OCI-LY3 (cell line): ENCODE measurements at regions not wholly inside any gene's neighbourhood (a gene's known extent, or its start where the extent isn't known, plus 50 kb on each side); places are given as distances from the start of the nearest gene placed in this dataset.

Source experiments
- H2AFZ ChIP-seq: fragments of 200-600, 300-600 bp; shearing (Covaris generic); 2 replicates; pipeline ENCODE4 v1.6.0; 2014; ENCODE audit warnings: antibody characterized with exemption, low read depth, low read length
- H3K27ac ChIP-seq: fragments of 200-600, 300-600 bp; sonication (generic); 2 replicates; pipeline ENCODE4 v1.5.1; 2014; ENCODE audit warnings: mild to moderate bottlenecking, low read length, moderate library complexity, mixed read lengths
- H3K27me3 ChIP-seq: fragments of 200-600, 300-600 bp; sonication (generic); 2 replicates; pipeline ENCODE4 v1.6.1; 2014; ENCODE audit warnings: low read depth, low read length, mixed read lengths
- H3K36me3 ChIP-seq: fragments of 200-600, 300-600 bp; sonication (generic); replicated peaks from 2 replicates; pipeline ENCODE3; 2014; ENCODE audit warnings: low read depth, low read length, mixed read lengths
- H3K4me1 ChIP-seq: fragments of 300-600, 200-600 bp; sonication (generic); 2 replicates; pipeline ENCODE4 v1.6.1; 2014; ENCODE audit warnings: low read length, mixed read lengths
- H3K4me2 ChIP-seq: fragments of 200-600, 300-600 bp; sonication (generic); 2 replicates; pipeline ENCODE4 v1.6.1; 2014; ENCODE audit warnings: low read length, mixed read lengths
- H3K4me3 ChIP-seq: fragments of 300-600, 200-600 bp; sonication (generic); 2 replicates; pipeline ENCODE4 v1.5.1; 2014; ENCODE audit warnings: antibody characterized with exemption, mild to moderate bottlenecking, low read length, moderate library complexity
- H3K79me2 ChIP-seq: fragments of 300-600, 200-600 bp; shearing (Covaris generic); 2 replicates; pipeline ENCODE4 v1.6.1; 2014; ENCODE audit warnings: mild to moderate bottlenecking, low read length, mixed read lengths
- H3K9ac ChIP-seq: fragments of 300-600, 200-600 bp; shearing (Covaris generic); 2 replicates; pipeline ENCODE4 v1.6.0; 2014; ENCODE audit warnings: mild to moderate bottlenecking, low read length, moderate library complexity
- H3K9me3 ChIP-seq: fragments of 200-600, 300-600 bp; shearing (Covaris generic); 2 replicates; pipeline ENCODE4 v1.6.1; 2014; ENCODE audit warnings: low read length, mixed read lengths; ENCODE audit not compliant: insufficient read depth
- H4K20me1 ChIP-seq: fragments of 200-600, 300-600 bp; sonication (generic); 2 replicates; pipeline ENCODE4 v1.6.1; 2016; ENCODE audit warnings: low read length, mixed read lengths; ENCODE audit not compliant: insufficient read depth
- EZH2phosphoT487 ChIP-seq: fragments of 200-600 bp; shearing (Covaris generic); IDR thresholded peaks from 2 replicates; pipeline ENCODE4 v1.6.1; 2018; ENCODE audit warnings: antibody characterized with exemption, mixed run types, low read depth
- TF ChIP-seq, protein P1 (sequence below): fragments of 200-600, 300-600 bp; sonication (generic); IDR thresholded peaks from 2 replicates; pipeline ENCODE4 v1.5.1; 2014; ENCODE audit warnings: antibody characterized with exemption, low read length, low read depth

- peaks cover 8% of the 10 kb centered on the region for H3K4me1 ChIP-seq
- TF ChIP-seq EZH2phosphoT487: no peak
- TF ChIP-seq, protein P1, sequence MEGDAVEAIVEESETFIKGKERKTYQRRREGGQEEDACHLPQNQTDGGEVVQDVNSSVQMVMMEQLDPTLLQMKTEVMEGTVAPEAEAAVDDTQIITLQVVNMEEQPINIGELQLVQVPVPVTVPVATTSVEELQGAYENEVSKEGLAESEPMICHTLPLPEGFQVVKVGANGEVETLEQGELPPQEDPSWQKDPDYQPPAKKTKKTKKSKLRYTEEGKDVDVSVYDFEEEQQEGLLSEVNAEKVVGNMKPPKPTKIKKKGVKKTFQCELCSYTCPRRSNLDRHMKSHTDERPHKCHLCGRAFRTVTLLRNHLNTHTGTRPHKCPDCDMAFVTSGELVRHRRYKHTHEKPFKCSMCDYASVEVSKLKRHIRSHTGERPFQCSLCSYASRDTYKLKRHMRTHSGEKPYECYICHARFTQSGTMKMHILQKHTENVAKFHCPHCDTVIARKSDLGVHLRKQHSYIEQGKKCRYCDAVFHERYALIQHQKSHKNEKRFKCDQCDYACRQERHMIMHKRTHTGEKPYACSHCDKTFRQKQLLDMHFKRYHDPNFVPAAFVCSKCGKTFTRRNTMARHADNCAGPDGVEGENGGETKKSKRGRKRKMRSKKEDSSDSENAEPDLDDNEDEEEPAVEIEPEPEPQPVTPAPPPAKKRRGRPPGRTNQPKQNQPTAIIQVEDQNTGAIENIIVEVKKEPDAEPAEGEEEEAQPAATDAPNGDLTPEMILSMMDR: no peak
Measured at GRCh38 chr1:212213784-212214183, 71.4 kb upstream of the PPP2R5A start.

GRCh38 chr1:212214325-212214724 is 70.9 kb upstream of the PPP2R5A start:
- no peak overlapping the region for H2AFZ ChIP-seq
- no peak overlapping the region for H3K4me3 ChIP-seq
- no peak overlapping the region for H3K9ac ChIP-seq
- no peaks in the 10 kb centered on the region for H3K9me3 ChIP-seq
- H3K79me2 ChIP-seq: no peaks in the 10 kb centered on the region
- H3K27ac ChIP-seq: no peak overlapping the region
- H3K36me3 ChIP-seq: no peaks in the 10 kb centered on the region
- peaks cover 12% of the 10 kb centered on the region for H3K27me3 ChIP-seq
- peaks cover 13% of the 10 kb centered on the region for H3K4me1 ChIP-seq
- TF ChIP-seq EZH2phosphoT487: no peak
- TF ChIP-seq, protein P1: no peak
- no peaks in the 10 kb centered on the region for H4K20me1 ChIP-seq
- no peak overlapping the region for H3K4me2 ChIP-seq

More at GRCh38 chr1:212213784-212214183, 71.4 kb upstream of the PPP2R5A start:
- Histone ChIP-seq H3K27ac (no peak overlapping the region), H3K27me3 (peaks cover 12% of the 10 kb centered on the region), H3K9ac (no peak overlapping the region), H3K4me2 (no peak overlapping the region), H4K20me1 (no peaks in the 10 kb centered on the region), H3K9me3 (no peaks in the 10 kb centered on the region), H2AFZ (no peak overlapping the region), H3K79me2 (no peaks in the 10 kb centered on the region), H3K36me3 (no peaks in the 10 kb centered on the region), H3K4me3 (no peak overlapping the region)

DNA sequence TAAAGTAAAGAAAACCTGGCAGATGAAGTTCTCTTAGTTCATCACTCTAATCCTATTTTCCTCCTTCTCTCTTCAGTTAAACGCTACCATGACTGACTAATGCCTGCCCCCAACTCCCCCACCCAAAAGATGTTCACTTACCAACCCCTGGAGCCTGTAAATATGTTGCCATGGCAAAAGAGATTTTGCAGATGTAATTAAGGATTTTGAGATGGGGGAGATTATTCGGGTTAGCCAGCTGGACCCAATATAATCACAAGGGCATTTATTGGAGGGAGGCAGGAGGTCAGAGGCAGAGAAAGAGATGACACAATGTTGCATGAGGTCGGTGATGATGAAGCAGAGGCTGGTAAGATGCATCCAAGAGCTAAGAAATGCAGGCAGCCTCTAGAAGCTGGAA is 69.3 kb upstream of the PPP2R5A start:
- Histone ChIP-seq H2AFZ (no peak overlapping the region), H3K9ac (no peak overlapping the region), H3K79me2 (no peaks in the 10 kb centered on the region), H3K4me2 (no peak overlapping the region), H3K4me3 (no peak overlapping the region), H3K27me3 (peaks cover 12% of the 10 kb centered on the region), H3K4me1 (peaks cover 13% of the 10 kb centered on the region), H4K20me1 (no peaks in the 10 kb centered on the region), H3K36me3 (no peaks in the 10 kb centered on the region), H3K27ac (no peak overlapping the region), H3K9me3 (no peaks in the 10 kb centered on the region)
- TF ChIP-seq EZH2phosphoT487: no peak
- TF ChIP-seq, protein P1: no peak

GRCh38 chr1:212217633-212218032 is 67.6 kb upstream of the PPP2R5A start:
- Histone ChIP-seq H3K4me3 (no peak overlapping the region), H4K20me1 (no peaks in the 10 kb centered on the region), H3K36me3 (no peaks in the 10 kb centered on the region), H3K4me2 (no peak overlapping the region), H3K9ac (no peak overlapping the region), H3K27ac (no peak overlapping the region), H3K27me3 (peaks cover 12% of the 10 kb centered on the region), H3K4me1 (peaks cover 13% of the 10 kb centered on the region), H3K9me3 (no peaks in the 10 kb centered on the region), H2AFZ (no peak overlapping the region), H3K79me2 (no peaks in the 10 kb centered on the region)
- TF ChIP-seq, protein P1: no peak
- no peak for TF ChIP-seq EZH2phosphoT487
